Fibroblast of skin of right biceps (primary cell): ENCODE measurements at regions not wholly inside any gene's neighbourhood (a gene's known extent, or its start where the extent isn't known, plus 50 kb on each side); places are given as distances from the start of the nearest gene placed in this dataset.

Experiments
- DNase-seq: peaks from one replicate; pipeline ENCODE4 v3.0.0-alpha.2; 2013

DNA sequence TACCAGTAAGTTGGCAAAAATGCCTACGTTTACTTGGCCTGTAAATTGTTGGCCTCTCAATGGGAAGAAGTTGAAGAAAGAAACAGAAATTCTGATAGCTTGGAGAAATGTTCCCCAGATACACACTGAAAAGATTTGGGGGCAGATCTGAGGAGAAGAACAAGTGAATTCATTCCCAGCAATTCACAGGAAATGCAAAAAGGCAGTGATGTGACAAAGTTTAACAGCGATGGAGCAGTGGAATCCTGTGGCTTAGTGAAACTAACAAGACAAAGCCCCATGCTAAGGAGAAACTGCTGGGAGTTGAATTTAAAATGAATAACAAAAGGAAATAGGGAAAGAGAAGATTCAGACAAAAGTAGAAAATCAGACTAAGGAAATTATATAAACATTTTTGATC is 213.2 kb upstream of the EDIL3 start:
- DNase-seq, result no peak

DNA sequence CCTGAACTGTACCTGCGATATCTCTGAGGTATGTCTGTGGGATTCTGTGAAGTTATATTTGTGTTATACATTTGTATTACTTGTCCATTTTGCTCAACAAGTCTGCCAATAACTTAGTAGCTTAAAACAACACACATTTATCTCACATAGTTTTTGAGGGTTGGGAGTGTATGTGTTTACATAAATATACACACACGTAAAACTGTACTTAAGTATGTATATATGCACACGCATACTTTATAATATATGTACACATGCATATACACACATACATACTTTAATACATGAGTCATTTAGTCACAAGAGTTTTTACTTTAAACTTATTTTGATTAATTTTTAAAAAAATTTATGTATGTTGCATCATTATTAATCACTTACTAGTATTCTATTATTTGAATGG is 205.9 kb upstream of the EDIL3 start:
- DNase-seq, result no peak

- DNase-seq, result no peak
These were observed 205.2 kb upstream of the EDIL3 start for GRCh38 chr5:84589926-84590325.

GRCh38 chr5:84585218-84585617 is 200.5 kb upstream of the EDIL3 start:
- no peak for DNase-seq

DNA sequence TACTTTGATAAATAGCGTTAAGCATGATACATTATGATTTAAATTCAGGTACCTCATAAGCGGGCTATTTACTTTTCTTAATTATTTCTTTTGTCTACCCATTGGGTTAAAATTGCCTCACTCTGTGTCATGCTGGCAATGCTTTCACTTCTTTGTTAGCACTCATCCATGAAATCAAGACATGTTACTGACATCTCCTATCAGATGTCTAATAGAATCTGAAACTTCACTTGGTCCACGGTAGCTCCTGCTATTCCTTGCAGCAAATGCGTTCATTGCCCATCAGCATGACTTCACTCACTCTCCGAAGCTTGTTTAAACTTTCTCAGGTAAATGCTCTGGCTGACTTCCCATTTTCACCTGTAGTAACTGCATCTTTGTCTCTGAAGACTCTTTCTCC is 193.5 kb upstream of the EDIL3 start:
- DNase-seq, result no peak

DNA sequence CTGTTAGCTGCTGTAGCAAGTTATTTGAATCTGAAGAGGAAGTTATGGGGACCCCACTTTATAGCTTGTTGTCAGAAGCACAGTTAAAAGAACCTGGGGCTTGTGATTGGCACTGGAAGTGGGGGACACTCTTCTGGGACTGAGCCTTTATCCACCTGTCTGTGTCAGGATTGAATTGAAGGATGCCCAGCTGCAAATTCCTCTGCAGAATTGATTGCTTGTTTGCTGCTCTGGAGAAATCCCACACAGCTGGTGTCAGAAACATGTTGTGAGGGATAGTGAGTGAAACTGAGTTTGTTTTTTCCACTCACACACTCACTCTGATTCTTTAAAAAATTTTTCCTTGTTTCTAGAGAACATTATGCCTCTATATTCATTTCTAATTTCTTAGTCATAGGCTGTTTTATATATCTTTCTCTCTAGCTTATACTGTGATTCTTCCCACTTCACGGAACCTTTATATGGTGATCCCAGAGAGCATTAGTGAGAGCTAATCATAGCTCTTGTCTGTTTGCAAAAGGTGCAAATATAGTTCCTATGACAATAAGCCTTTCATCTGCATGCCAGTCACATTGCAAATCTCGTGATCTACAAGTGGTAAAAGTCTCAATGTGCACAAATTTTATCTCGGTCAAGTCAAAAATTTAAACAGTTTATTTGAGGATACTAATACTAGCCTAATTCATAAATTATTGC is 188.5 kb upstream of the EDIL3 start:
- DNase-seq, result no peak

- DNase-seq, result no peak
These were observed 184.6 kb upstream of the EDIL3 start for GRCh38 chr5:84569307-84569706.

DNA sequence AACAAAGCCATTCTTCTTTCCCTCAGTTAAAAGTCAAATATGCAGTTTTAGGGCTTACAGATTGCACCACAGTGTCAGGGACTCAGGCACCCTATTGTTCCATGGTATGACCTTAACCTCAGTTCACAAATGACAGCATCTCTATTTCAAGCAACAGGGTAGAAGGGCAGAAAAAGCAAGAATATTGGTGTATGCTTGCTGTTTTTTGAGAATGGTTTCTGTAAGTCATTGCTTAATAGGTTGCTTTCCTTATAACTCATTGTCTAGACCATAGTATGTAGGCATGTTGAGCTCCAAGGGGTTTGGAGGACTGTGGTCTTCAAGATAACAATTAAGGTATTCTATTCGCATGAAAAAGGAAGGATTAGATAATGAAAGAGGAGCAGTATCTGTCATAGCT is 183.5 kb upstream of the EDIL3 start:
- no peak for DNase-seq

DNA sequence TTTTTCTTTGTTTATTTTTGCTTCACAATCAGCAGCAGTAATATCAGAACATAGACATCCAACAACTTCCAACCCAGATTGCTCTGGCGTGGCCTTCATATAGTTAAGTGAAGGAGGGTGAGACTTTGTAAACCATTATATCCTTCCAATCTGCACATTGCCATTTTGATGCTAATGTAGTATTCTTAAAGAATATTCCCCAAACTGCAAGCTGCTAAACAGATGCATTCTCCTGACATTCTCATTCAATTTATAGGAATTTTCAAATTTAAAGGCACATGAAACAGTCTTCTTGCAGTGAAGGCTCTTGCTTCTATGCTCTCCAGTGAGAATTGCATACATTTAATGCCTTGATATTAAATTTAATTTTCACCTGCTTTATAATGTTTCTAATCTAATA is 181.2 kb upstream of the EDIL3 start:
- no peak for DNase-seq

DNA sequence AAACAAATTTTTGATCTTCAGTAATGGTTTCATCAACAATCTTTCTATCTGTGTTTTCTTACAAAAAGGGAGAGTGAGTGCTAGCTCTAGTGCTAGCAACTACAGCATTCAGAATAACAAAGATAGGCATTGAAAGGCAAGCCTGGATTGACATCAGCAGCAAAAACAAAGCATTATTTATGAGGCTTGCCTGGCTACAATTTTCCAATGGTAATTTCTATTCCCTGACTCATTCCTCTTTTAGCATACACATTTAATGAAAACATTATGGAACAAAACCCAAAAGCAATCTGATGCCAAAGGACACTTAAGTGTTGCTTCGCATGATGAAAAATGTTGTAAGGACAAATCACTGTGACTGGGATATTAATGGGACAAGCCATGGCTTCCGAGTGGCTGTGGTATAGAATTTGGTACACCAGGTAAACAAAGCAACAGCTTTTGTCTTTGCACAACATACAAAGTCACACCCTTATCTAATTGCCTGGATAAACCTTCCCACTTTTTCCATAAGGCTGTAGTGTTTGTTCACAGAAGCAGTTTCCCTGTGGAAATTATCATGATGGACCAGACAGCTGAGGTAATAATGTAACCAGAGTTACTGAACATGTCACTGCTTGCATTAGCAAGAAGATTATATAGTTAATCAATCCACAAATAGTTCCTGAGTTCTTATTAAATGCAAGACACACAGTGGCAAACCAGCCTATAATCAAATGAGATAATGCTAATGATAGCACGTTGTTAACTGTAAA is 179.8 kb upstream of the EDIL3 start:
- DNase-seq, result peak; percentile 91

GRCh38 chr5:84550222-84550621 is 165.5 kb upstream of the EDIL3 start:
- DNase-seq, result no peak

DNA sequence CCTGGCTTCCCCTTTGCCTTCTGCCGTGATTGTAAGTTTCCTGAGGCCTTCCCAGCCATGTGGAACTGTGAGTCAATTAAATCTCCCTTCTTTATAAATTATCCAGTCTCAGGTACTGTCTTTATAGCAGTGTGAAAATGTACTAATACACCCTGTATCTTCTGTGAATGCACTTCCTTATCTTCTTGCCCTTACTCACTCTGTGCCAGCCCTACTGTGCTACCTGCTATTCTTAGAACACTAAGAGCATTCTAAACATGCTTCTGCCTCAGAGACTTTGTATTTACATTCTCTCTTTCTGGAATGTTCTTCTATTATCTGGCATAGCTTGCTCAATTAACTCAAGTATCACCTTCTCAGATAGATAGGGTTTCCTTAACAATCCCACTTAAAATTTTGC is 164.4 kb upstream of the EDIL3 start:
- no peak for DNase-seq

GRCh38 chr5:84546686-84547085 is 162.0 kb upstream of the EDIL3 start:
- no peak for DNase-seq

DNA sequence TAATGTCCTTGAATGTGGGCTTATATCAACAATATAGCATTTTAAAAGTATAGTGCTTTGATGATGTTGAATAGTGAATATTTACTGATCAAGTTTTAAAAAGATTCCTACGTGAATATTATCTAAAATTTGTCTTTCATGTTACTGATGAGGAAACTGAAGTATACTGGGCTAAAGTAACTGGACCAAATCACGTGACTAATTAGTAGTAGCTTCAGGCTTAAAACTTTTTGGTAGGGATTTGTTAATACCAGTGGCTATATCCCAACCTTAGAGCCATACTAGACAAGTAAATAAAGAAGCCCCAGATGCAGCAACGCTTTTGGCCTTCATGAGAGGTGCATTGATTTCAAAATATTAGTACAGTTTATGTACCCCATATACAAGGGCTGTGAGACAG is 152.1 kb upstream of the EDIL3 start:
- DNase-seq, result no peak

DNA sequence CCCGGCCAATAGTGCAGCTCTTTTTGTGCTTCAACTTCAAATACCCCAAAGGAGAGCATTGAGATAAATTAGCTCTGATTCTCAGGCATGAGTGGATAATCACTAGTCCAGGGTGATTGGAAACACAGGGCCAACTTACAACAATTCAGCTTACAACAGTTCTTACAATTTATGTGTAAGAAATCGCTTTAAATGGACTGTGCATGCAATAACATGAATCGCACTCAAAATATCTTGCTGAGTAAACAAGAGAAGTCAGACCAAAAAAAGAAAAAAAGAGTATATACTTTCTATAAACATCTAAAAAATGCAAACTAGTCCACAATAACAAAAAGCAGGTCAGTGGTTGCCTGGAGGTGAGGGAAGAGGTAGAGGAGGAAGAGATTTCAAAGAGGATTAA is 150.6 kb upstream of the EDIL3 start:
- DNase-seq, result peak; percentile 35

GRCh38 chr5:84524491-84524890 is 139.8 kb upstream of the EDIL3 start:
- peak; percentile 47 for DNase-seq

GRCh38 chr5:84518862-84519261 is 134.2 kb upstream of the EDIL3 start:
- no peak for DNase-seq

- DNase-seq, result no peak
These were observed 133.7 kb upstream of the EDIL3 start for GRCh38 chr5:84518370-84518769.

- no peak for DNase-seq
These were observed 121.9 kb upstream of the EDIL3 start for GRCh38 chr5:84506625-84507024.

GRCh38 chr5:84494453-84494852 is 109.8 kb upstream of the EDIL3 start:
- DNase-seq, result peak; percentile 94

GRCh38 chr5:84487963-84488362 is 103.3 kb upstream of the EDIL3 start:
- peak; percentile 92 for DNase-seq

DNA sequence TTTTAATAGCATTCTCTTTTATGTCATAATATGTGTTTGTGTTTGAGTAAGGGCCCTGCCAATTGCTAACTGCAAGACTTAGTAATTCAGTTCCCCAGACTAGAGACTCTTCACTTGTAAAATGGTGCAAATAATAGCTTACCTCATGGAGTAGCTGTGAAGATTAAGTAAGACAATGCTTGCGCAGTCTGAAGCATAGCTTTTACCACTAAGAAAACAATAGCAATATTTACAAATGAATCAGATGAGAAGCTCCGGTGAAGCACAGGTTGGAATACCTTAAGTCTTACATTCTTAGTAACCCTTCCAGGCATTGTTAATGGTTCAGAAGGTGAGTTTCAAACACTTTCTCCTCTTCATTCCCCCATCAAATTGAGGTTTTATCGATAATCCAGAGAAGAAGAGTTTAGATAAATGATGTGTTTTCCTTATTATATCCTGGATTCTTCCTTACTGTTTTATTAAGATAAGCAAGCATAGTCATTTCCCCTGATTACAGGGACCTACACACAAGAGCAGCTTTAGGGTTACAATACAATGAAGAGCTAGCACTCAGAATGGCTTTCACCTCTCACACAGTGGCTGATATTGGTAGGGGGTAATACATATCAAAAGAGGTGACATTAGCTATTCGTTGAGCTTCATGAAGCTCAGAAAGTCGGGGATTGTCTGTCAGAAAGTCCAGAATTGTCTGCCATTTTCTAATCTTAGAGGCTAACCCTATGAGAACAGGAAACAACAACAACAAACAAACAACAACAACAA is 96.4 kb upstream of the EDIL3 start:
- no peak for DNase-seq

DNA sequence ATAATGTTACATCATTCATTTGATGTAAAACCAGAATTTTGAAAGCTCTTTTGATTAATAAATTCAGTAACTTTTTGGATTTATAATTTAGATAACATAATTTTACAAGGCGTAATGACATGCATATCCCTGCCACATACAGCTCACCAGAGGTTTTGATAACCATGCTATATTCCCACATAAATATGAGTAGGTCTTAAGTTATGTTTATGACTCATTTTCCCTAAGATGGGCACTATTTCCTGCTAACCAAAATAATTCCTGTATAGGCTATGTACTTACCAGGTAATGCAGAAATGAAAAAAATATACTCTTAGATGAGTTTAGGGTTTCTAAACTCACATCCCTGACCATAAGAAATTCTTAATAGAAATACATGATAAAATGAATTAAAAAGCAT is 93.9 kb upstream of the EDIL3 start:
- DNase-seq, result peak; percentile 28

DNA sequence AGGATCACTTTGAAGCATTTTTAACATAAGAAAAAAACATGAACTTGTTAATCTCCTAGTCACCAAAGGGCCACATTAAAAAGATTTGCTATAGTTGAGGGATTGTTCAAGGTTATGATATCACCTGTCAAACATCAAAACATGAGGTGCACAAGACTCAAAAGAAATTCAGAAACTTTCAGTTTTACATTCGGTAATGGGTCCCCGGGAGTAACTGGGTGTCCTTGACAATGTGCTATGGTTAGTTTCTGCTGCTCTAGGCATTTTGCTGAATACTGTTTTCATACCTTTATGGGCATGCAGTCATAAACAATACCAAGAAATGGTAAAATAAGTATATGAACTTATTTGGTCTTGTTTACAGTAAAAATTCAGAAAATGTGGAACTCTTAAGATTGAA is 92.8 kb upstream of the EDIL3 start:
- no peak for DNase-seq
